SH-SY5Y (cell line): ENCODE measurements at regions not wholly inside any gene's neighbourhood (a gene's known extent, or its start where the extent isn't known, plus 50 kb on each side); places are given as distances from the start of the nearest gene placed in this dataset.

Experiments used
- GATA2 ChIP-seq: IDR thresholded peaks from 2 replicates; pipeline ENCODE4 v1.6.1; 2011; ENCODE audit warnings: mild to moderate bottlenecking, low read depth, low read length
- GATA3 ChIP-seq: IDR thresholded peaks from 2 replicates; pipeline ENCODE4 v1.6.1; 2011; ENCODE audit warnings: low read depth, mild to moderate bottlenecking, low read length, moderate library complexity

- no peak for TF ChIP-seq GATA2
- TF ChIP-seq GATA3 = no peak
These were observed 334.7 kb upstream of the ZEB2 start for GRCh38 chr2:144854596-144854995.
